ENCODE measurements at regions not wholly inside any gene's neighbourhood (a gene's known extent, or its start where the extent isn't known, plus 50 kb on each side); places are given as distances from the start of the nearest gene placed in this dataset.
"Not testable (repeated sequence)": the region's sequence is repeated elsewhere in the genome, so short reads cannot be mapped to it uniquely, and the experiment has no call there.

- DNase-seq (ENCODE audit: extremely low spot score): no peak
- ChIA-PET POLR2A (interaction anchor here (1.2 kb wide), 1 partner anchor 30 kb away, joined by 4 read pairs; no protein-coding TSS in a partner anchor), CTCF (interaction anchor here (0.7 kb wide), 1 partner anchor 15 kb away, joined by 3 read pairs; no protein-coding TSS in a partner anchor)
- TF ChIP-seq SP1 (IDR thresholded peaks at IDR 0.05) (no peak), FOXA1 (IDR thresholded peaks at IDR 0.05) (no peak), SUZ12 (IDR thresholded peaks at IDR 0.05) (no peak), NFRKB (IDR thresholded peaks at IDR 0.05) (no peak), LEF1 (IDR thresholded peaks at IDR 0.05; ENCODE audit: borderline replicate concordance) (no peak), CTBP1 (IDR thresholded peaks at IDR 0.05; ENCODE audit: borderline replicate concordance) (no peak), PKNOX1 (IDR thresholded peaks at IDR 0.05) (no peak), ELF4 (IDR thresholded peaks at IDR 0.05) (no peak), L3MBTL2 (conservative IDR thresholded peaks at IDR 0.05) (no peak), FOXK2 (IDR thresholded peaks at IDR 0.05) (no peak), BHLHE40 (IDR thresholded peaks at IDR 0.05; ENCODE audit: borderline replicate concordance) (no peak), TARDBP (IDR thresholded peaks at IDR 0.05) (no peak), FOXM1 (IDR thresholded peaks at IDR 0.05; ENCODE audit: borderline replicate concordance) (no peak), HDGF (IDR thresholded peaks at IDR 0.05; ENCODE audit: borderline replicate concordance) (no peak), ZNF384 (IDR thresholded peaks at IDR 0.05) (no peak), ARNT (IDR thresholded peaks at IDR 0.05) (no peak)
These were observed 175.4 kb upstream of the ZNF217 start for GRCh38 chr20:53769041-53769440.

- TF ChIP-seq FOXM1 (IDR thresholded peaks at IDR 0.05; ENCODE audit: borderline replicate concordance) (no peak), ZNF384 (IDR thresholded peaks at IDR 0.05) (no peak), CTBP1 (IDR thresholded peaks at IDR 0.05; ENCODE audit: borderline replicate concordance) (no peak), FOXA1 (IDR thresholded peaks at IDR 0.05) (no peak), ARNT (IDR thresholded peaks at IDR 0.05) (no peak), HDGF (IDR thresholded peaks at IDR 0.05; ENCODE audit: borderline replicate concordance) (no peak), SP1 (IDR thresholded peaks at IDR 0.05) (no peak), L3MBTL2 (conservative IDR thresholded peaks at IDR 0.05) (no peak), ELF4 (IDR thresholded peaks at IDR 0.05) (no peak), NFRKB (IDR thresholded peaks at IDR 0.05) (no peak), SUZ12 (IDR thresholded peaks at IDR 0.05) (no peak), BHLHE40 (IDR thresholded peaks at IDR 0.05; ENCODE audit: borderline replicate concordance) (no peak), TARDBP (IDR thresholded peaks at IDR 0.05) (no peak)
- POLR2A ChIA-PET: interaction anchor here (1.2 kb wide), 1 partner anchor 30 kb away, joined by 4 read pairs; no protein-coding TSS in a partner anchor
- CTCF ChIA-PET: no interaction called here
- DNase-seq (ENCODE audit: extremely low spot score): no peak
These were observed 174.7 kb upstream of the ZNF217 start for GRCh38 chr20:53768329-53768728.

GRCh38 chr20:53767206-53767930 lies 173.7 kb upstream of the ZNF217 start:
- ChIA-PET POLR2A (no interaction called here), CTCF (no interaction called here)
- no peak for TF ChIP-seq FOXK2 (IDR thresholded peaks at IDR 0.05)
- TF ChIP-seq SUZ12 (IDR thresholded peaks at IDR 0.05): no peak
- no peak for TF ChIP-seq ZNF384 (IDR thresholded peaks at IDR 0.05)
- TF ChIP-seq SP1 (IDR thresholded peaks at IDR 0.05): no peak
- TF ChIP-seq NFRKB (IDR thresholded peaks at IDR 0.05): no peak
- no peak for TF ChIP-seq ARNT (IDR thresholded peaks at IDR 0.05)
- no peak for TF ChIP-seq CTBP1 (IDR thresholded peaks at IDR 0.05; ENCODE audit: borderline replicate concordance)
- DNase-seq (ENCODE audit: extremely low spot score): no peak

- TF ChIP-seq NFRKB (IDR thresholded peaks at IDR 0.05): no peak
- no peak for TF ChIP-seq ELF4 (IDR thresholded peaks at IDR 0.05)
- no peak for TF ChIP-seq LEF1 (IDR thresholded peaks at IDR 0.05; ENCODE audit: borderline replicate concordance)
- TF ChIP-seq BHLHE40 (IDR thresholded peaks at IDR 0.05; ENCODE audit: borderline replicate concordance): no peak
- TF ChIP-seq HDGF (IDR thresholded peaks at IDR 0.05; ENCODE audit: borderline replicate concordance): no peak
- no peak for TF ChIP-seq ARNT (IDR thresholded peaks at IDR 0.05)
- no peak for TF ChIP-seq FOXM1 (IDR thresholded peaks at IDR 0.05; ENCODE audit: borderline replicate concordance)
- no peak for TF ChIP-seq TARDBP (IDR thresholded peaks at IDR 0.05)
- TF ChIP-seq SUZ12 (IDR thresholded peaks at IDR 0.05): no peak
- TF ChIP-seq SP1 (IDR thresholded peaks at IDR 0.05): no peak
- TF ChIP-seq PKNOX1 (IDR thresholded peaks at IDR 0.05): no peak
- CTCF ChIA-PET: interaction anchor here (0.8 kb wide), 1 partner anchor 12 kb away, joined by 4 read pairs; no protein-coding TSS in a partner anchor
- DNase-seq (ENCODE audit: extremely low spot score): no peak
- POLR2A ChIA-PET: interaction anchor here (1.0 to 1.8 kb wide), 4 partner anchors 24 to 85 kb away, joined by 3 to 5 read pairs (median 4); no protein-coding TSS in a partner anchor
These were observed 170.8 kb upstream of the ZNF217 start for GRCh38 chr20:53764415-53764800.

GRCh38 chr20:53763707-53764414 lies 170.2 kb upstream of the ZNF217 start:
- ChIA-PET POLR2A (interaction anchor here (1.0 to 1.8 kb wide), 6 partner anchors 10 to 167 kb away, joined by 3 to 5 read pairs (median 4); no protein-coding TSS in a partner anchor), CTCF (interaction anchor here (0.8 kb wide), 1 partner anchor 13 kb away, joined by 4 read pairs; no protein-coding TSS in a partner anchor)
- no peak for DNase-seq (ENCODE audit: extremely low spot score)
- no peak for TF ChIP-seq BHLHE40 (IDR thresholded peaks at IDR 0.05; ENCODE audit: borderline replicate concordance)
- no peak for TF ChIP-seq ELF4 (IDR thresholded peaks at IDR 0.05)
- peak; percentile 50 for TF ChIP-seq PKNOX1 (IDR thresholded peaks at IDR 0.05)
- TF ChIP-seq CTBP1 (IDR thresholded peaks at IDR 0.05; ENCODE audit: borderline replicate concordance): no peak
- peak; percentile 88 for TF ChIP-seq L3MBTL2 (conservative IDR thresholded peaks at IDR 0.05)
- no peak for TF ChIP-seq ARNT (IDR thresholded peaks at IDR 0.05)
- TF ChIP-seq TARDBP (IDR thresholded peaks at IDR 0.05): no peak

GRCh38 chr20:53762423-53762798 lies 168.8 kb upstream of the ZNF217 start:
- CTCF ChIA-PET; DNase-seq (ENCODE audit: extremely low spot score); POLR2A ChIA-PET: not testable (repeated sequence)
